Neural cell (in vitro differentiated cells): ENCODE measurements at regions not wholly inside any gene's neighbourhood (a gene's known extent, or its start where the extent isn't known, plus 50 kb on each side); places are given as distances from the start of the nearest gene placed in this dataset.

Experiments
- H2AFZ ChIP-seq: fragments of 200-600, 300-800 bp; sonication (generic), shearing (Covaris generic); 2 replicates; pipeline ENCODE4 v1.6.0; 2014; ENCODE audit warnings: low read depth, mild to moderate bottlenecking, antibody characterized with exemption, low read length, moderate library complexity
- H3F3A ChIP-seq: fragments of 200-600 bp; shearing (Covaris generic); 2 replicates; pipeline ENCODE4 v1.6.1; 2016; ENCODE audit warnings: mild to moderate bottlenecking, moderate library complexity, mixed read lengths, antibody characterized with exemption, low read length; ENCODE audit not compliant: insufficient read depth, poor library complexity, severe bottlenecking
- H3K27ac ChIP-seq: fragments of 200-600, 300-800 bp; sonication (generic), shearing (Covaris generic); 2 replicates; pipeline ENCODE4 v1.5.1; 2014; ENCODE audit warnings: mild to moderate bottlenecking, low read length, moderate library complexity
- H3K27me3 ChIP-seq: fragments of 300-800, 200-600 bp; sonication (generic), shearing (Covaris generic); 2 replicates; pipeline ENCODE4 v1.6.0; 2014; ENCODE audit warnings: mild to moderate bottlenecking, low read depth, low read length, moderate library complexity; ENCODE audit not compliant: insufficient read depth
- H3K36me3 ChIP-seq: fragments of 300-800, 200-600 bp; sonication (generic), shearing (Covaris generic); 2 replicates; pipeline ENCODE4 v1.5.1; 2014; ENCODE audit warnings: mild to moderate bottlenecking, antibody characterized with exemption, low read length, moderate library complexity; ENCODE audit not compliant: insufficient read depth
- H3K4me2 ChIP-seq: fragments of 300-800, 200-600 bp; sonication (generic), shearing (Covaris generic); 2 replicates; pipeline ENCODE4 v1.6.0; 2014; ENCODE audit warnings: mild to moderate bottlenecking, low read length
- H3K4me3 ChIP-seq: fragments of 300-800, 200-600 bp; sonication (generic), shearing (Covaris generic); 2 replicates; pipeline ENCODE4 v1.5.1; 2014; ENCODE audit warnings: mild to moderate bottlenecking, low read length, moderate library complexity
- H3K79me2 ChIP-seq: fragments of 200-600 bp; shearing (Covaris generic); replicated peaks from 2 replicates; pipeline ENCODE4 v1.6.0; 2014; ENCODE audit warnings: mild to moderate bottlenecking, low read length, moderate library complexity; ENCODE audit not compliant: insufficient read depth
- H3K9ac ChIP-seq: fragments of 300-800, 200-600 bp; sonication (generic), shearing (Covaris generic); 2 replicates; pipeline ENCODE4 v1.6.1; 2016; ENCODE audit warnings: mild to moderate bottlenecking, low read length, mixed read lengths
- H3K9me2 ChIP-seq: fragments of 200-600 bp; shearing (Covaris generic); 2 replicates; pipeline ENCODE4 v1.6.1; 2016; ENCODE audit warnings: mild to moderate bottlenecking, low read length, mixed read lengths; ENCODE audit not compliant: insufficient read depth
- H3K9me3 ChIP-seq: fragments of 200-600, 300-800 bp; sonication (generic), shearing (Covaris generic); 2 replicates; pipeline ENCODE4 v1.6.1; 2016; ENCODE audit warnings: mild to moderate bottlenecking, mixed run types, low read length, moderate library complexity, mixed read lengths
- H4K20me1 ChIP-seq: fragments of 200-600 bp; shearing (Covaris generic); 2 replicates; pipeline ENCODE4 v1.6.1; 2016; ENCODE audit warnings: mild to moderate bottlenecking, mixed run types; ENCODE audit not compliant: insufficient read depth
- CTCF ChIP-seq: fragments of 450-650 bp; IDR thresholded peaks from 2 replicates; pipeline ENCODE4 v1.5.1; 2014; ENCODE audit warnings: antibody characterized with exemption, mild to moderate bottlenecking, moderate library complexity; ENCODE audit not compliant: poor library complexity, severe bottlenecking
- EP300 ChIP-seq: fragments of 450-650 bp; conservative IDR thresholded peaks from 2 replicates; pipeline ENCODE4 v1.6.1; 2014; ENCODE audit warnings: antibody characterized with exemption, mild to moderate bottlenecking, moderate library complexity; ENCODE audit not compliant: poor library complexity, severe bottlenecking
- EZH2 ChIP-seq: fragments of 200-600, 300-800 bp; shearing (Covaris generic), sonication (generic); IDR thresholded peaks from 2 replicates; pipeline ENCODE4 v1.6.1; 2014; ENCODE audit warnings: antibody characterized with exemption, low read length, borderline replicate concordance, mild to moderate bottlenecking; ENCODE audit not compliant: insufficient read depth, poor library complexity, severe bottlenecking
- MXI1 ChIP-seq: fragments of 450-650 bp; conservative IDR thresholded peaks from 2 replicates; pipeline ENCODE4 v1.6.1; 2014; ENCODE audit warnings: antibody characterized with exemption, mild to moderate bottlenecking; ENCODE audit not compliant: poor library complexity, severe bottlenecking
- POLR2AphosphoS5 ChIP-seq: IDR thresholded peaks from 2 replicates; pipeline ENCODE4 v1.6.1; 2012
- RAD21 ChIP-seq: fragments of 450-650 bp; conservative IDR thresholded peaks from 2 replicates; pipeline ENCODE4 v1.6.1; 2014; ENCODE audit warnings: antibody characterized with exemption, mild to moderate bottlenecking, moderate library complexity
- SMC3 ChIP-seq: fragments of 450-650 bp; conservative IDR thresholded peaks from 2 replicates; pipeline ENCODE4 v1.6.1; 2014; ENCODE audit warnings: antibody characterized with exemption, mild to moderate bottlenecking, moderate library complexity; ENCODE audit not compliant: poor library complexity
- TAF1 ChIP-seq: IDR thresholded peaks from 2 replicates; pipeline ENCODE4 v1.6.1; 2012; ENCODE audit warnings: low read depth
- TF ChIP-seq, protein P1 (sequence below): IDR thresholded peaks from 2 replicates; pipeline ENCODE4 v1.6.1; 2012; ENCODE audit warnings: borderline replicate concordance

GRCh38 chr3:42019144-42019952 lies 57.4 kb upstream of the ULK4 start (continued):
- no peak for TF ChIP-seq TAF1
- no peak for TF ChIP-seq MXI1
- no peak for TF ChIP-seq RAD21
- no peak for TF ChIP-seq SMC3

- Histone ChIP-seq H3K36me3 (no peaks in the 10 kb centered on the region), H3K9ac (peak overlapping the region; percentile 77), H3K4me2 (peak overlapping the region; percentile 91), H3K27me3 (no peaks in the 10 kb centered on the region), H3F3A (no peaks in the 10 kb centered on the region), H3K9me2 (no peaks in the 10 kb centered on the region), H3K9me3 (no peaks in the 10 kb centered on the region), H4K20me1 (no peaks in the 10 kb centered on the region), H2AFZ (no peak overlapping the region), H3K79me2 (peaks cover 52% of the 10 kb centered on the region), H3K27ac (no peak overlapping the region), H3K4me3 (peak overlapping the region; percentile 90)
- TF ChIP-seq EZH2: no peak
- no peak for TF ChIP-seq POLR2AphosphoS5
- no peak for TF ChIP-seq CTCF
- no peak for TF ChIP-seq TAF1
- no peak for TF ChIP-seq EP300
- no peak for TF ChIP-seq RAD21
- no peak for TF ChIP-seq MXI1
- no peak for TF ChIP-seq SMC3
- TF ChIP-seq, protein P1, sequence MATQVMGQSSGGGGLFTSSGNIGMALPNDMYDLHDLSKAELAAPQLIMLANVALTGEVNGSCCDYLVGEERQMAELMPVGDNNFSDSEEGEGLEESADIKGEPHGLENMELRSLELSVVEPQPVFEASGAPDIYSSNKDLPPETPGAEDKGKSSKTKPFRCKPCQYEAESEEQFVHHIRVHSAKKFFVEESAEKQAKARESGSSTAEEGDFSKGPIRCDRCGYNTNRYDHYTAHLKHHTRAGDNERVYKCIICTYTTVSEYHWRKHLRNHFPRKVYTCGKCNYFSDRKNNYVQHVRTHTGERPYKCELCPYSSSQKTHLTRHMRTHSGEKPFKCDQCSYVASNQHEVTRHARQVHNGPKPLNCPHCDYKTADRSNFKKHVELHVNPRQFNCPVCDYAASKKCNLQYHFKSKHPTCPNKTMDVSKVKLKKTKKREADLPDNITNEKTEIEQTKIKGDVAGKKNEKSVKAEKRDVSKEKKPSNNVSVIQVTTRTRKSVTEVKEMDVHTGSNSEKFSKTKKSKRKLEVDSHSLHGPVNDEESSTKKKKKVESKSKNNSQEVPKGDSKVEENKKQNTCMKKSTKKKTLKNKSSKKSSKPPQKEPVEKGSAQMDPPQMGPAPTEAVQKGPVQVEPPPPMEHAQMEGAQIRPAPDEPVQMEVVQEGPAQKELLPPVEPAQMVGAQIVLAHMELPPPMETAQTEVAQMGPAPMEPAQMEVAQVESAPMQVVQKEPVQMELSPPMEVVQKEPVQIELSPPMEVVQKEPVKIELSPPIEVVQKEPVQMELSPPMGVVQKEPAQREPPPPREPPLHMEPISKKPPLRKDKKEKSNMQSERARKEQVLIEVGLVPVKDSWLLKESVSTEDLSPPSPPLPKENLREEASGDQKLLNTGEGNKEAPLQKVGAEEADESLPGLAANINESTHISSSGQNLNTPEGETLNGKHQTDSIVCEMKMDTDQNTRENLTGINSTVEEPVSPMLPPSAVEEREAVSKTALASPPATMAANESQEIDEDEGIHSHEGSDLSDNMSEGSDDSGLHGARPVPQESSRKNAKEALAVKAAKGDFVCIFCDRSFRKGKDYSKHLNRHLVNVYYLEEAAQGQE: no peak
Measured at GRCh38 chr3:42014921-42015533, 53.1 kb upstream of the ULK4 start.

DNA sequence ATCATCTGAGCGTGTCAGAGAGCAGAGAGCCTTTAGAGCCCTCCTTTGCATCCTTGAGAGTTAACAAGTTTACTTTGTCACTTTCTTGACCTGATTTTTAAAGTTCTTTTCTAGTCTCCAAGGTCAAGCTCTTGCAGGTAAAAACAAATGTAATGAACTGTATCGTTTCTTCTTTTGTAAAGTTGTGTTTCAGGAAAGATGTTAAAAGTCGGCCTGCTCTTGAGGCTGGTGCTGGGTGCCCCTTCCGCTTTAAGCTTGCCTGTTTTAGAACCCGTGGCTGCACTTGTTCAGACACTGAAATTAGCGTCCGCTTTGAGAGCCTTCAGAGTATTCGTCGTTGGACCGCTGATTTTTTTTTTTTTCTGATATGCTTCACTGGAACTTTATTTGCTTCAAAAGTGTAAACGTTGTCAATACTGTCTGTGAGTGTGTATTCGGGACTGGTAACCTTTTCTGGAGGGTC lies 52.6 kb upstream of the ULK4 start:
- TF ChIP-seq EP300 (no peak), RAD21 (no peak), CTCF (no peak), MXI1 (no peak), POLR2AphosphoS5 (no peak), SMC3 (no peak), EZH2 (no peak), TAF1 (no peak)
- TF ChIP-seq, protein P1: no peak
- H3F3A ChIP-seq: no peaks in the 10 kb centered on the region
- H3K9me3 ChIP-seq: no peaks in the 10 kb centered on the region
- H3K79me2 ChIP-seq: peaks cover 47% of the 10 kb centered on the region
- H4K20me1 ChIP-seq: no peaks in the 10 kb centered on the region
- H3K36me3 ChIP-seq: no peaks in the 10 kb centered on the region
- H3K4me3 ChIP-seq: peak overlapping the region; percentile 90
- peak overlapping the region; percentile 77 for H3K9ac ChIP-seq
- H3K9me2 ChIP-seq: no peaks in the 10 kb centered on the region
- H2AFZ ChIP-seq: peak overlapping the region; percentile 3
- H3K27me3 ChIP-seq: no peaks in the 10 kb centered on the region
- peak overlapping the region; percentile 91 for H3K4me2 ChIP-seq
- no peak overlapping the region for H3K27ac ChIP-seq
